MV-4-11 (cell line): ENCODE measurements at regions not wholly inside any gene's neighbourhood (a gene's known extent, or its start where the extent isn't known, plus 50 kb on each side); places are given as distances from the start of the nearest gene placed in this dataset.

Source experiments
- DNase-seq: peaks from one replicate; lab custom pipeline; 2025; lab: John Stamatoyannopoulos, UW

DNA sequence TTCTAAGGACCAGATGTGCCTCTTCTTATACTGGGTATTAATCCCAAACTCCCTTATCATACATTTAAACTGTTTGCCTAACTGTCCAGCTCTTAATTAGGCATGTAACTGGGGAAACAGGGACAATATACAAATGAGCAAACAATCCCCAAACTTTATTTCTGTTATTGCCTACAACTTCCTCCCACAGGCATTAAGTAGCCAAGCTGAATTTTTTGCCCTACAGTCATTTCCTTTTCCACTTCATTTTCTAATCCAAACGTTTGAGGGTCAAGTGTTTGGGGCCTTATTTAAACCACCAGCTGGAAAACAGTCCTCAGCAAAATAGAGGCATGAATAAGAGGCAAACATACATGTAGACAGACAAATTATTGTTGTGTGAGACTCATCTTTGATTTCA is 77.4 kb upstream of the CCL2 start:
- DNase-seq, result peak; percentile 56

DNA sequence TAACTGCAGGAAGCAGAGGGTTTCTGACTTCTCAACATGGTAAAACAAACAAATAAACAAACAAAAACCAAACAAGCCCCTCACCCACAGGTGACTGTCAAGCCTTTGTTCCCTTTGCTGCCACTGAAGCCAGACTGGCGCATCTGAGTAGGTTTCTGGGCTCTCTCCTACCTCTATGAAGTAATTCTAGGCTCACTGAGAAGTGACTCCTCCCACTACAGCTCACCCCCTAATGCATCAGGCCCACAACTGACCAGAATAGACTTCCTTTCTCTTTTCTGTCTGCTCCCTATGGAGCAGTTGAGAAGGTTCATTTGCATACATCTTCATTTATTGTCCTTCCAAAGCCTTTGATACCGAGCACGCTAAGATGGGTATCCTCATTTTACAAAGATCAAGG is 77.0 kb upstream of the CCL2 start:
- DNase-seq, result no peak

DNA sequence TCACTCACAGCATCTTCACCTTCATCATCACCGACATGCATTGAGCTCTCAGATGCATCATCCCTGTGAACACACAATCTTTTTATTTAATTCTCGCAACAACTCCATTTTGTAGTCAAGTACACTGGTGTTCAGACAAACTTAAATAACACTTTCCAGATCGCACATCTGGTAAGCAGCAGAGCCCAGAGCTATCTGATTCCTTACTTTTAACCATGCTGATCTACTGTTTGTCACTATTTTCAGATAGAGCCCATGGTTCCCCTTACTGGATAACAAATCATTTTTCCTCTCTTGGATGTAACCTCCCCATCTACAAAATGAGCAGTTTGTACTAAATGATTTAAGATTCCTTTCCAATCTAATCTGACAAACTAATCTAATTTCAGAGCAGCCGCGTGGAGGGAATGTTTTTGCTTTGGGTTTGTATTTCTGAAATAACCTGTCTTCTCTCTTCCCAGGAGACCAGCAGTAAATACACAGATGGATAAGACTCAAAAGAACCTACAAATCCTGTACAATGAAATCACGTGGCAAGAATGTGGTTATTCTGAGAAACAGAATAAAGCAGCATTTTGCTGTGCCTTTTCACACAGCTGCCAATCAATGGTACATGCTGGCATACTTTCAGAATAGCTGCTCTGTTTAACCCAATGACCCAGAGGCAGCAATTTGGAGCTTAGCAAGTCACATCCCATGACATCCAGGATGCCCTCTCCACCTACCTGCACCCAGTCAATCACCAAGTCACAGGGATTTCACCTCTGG is 72.9 kb upstream of the CCL2 start:
- no peak for DNase-seq

DNA sequence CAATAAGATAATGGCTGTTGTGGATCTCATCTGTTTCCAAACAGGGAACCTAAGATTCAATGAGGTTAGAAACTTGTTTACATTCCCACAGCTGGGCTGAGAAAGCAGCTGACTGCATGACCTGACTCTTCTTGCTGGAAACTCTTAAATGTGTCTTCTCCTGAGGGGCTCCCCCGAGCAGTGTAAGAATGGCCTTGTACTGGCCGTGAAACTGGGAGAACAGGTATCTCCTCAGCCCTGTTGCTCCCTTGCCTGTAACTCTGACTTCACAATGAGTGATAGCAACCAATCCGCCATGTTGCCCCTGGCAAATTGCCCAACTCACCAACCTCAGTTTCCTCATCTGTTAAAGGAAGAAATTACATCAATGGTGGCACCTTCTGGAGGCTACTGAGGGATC is 59.1 kb upstream of the CCL2 start:
- no peak for DNase-seq

DNA sequence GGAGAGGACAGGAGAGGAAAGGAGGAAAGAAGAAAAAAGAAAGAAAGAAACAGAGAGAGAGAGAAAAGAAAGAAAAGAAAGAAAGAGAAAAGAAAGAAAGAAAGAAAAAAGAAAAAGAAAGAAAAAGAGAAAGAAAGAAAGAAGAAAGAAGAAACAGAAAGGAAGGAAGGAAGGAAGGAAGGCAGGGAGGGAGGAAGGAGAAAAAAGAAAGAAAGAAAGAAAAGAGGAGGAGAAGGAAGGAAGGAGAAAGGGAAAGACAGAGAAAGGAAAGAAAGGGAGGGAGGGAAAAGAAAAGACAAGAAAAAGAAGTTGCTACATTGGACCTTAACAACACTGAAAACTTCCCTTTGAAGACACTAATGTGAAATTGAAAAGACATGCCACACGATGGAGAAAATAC is 56.6 kb upstream of the CCL2 start:
- no peak for DNase-seq

DNA sequence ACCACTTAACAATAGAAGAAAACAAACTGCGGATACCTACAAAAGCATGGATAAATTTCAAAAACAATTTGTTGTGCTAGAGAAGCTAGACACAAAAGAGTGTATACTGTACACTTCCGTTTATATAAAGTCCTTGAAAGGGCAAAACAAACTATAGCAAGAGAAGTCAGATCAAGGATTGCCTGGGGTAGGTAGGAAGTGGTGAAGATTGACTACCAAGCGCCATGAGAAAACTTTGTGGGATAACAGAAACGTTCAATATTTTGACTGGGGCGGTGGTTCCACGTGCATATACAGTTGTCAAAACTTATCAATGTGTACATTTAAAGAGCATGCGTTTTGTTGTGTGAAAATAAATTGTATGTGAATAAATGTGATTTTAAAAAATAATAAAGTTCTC is 55.6 kb upstream of the CCL2 start:
- DNase-seq, result no peak

DNA sequence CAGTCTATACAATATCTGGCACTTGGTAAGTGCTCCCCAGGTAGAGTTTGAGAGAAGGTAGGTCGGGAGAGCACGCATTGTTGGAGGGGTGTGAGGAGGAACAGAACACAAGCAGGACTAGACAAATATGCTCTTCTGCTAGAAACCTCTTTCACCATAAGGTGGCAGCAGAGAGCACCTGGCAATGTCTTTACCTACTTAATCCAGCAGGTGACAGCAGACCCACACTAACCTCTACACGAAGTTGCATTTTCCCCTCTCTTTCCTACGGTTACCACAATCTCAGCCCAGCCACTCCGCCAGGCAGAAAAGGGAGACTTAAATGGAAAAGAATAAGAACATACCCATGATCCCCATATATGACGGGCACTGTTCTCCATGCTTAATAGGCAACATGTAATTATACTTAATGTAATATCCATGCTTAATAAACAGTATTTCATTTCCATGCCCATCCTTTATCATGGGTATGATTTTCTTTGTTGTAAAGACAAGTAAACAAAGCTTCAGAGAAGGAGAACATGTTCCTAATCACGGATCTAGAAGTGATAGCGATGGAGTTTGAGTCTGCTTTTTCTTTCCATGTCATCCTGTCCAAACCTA is 55.1 kb upstream of the CCL2 start:
- peak; percentile 77 for DNase-seq

DNA sequence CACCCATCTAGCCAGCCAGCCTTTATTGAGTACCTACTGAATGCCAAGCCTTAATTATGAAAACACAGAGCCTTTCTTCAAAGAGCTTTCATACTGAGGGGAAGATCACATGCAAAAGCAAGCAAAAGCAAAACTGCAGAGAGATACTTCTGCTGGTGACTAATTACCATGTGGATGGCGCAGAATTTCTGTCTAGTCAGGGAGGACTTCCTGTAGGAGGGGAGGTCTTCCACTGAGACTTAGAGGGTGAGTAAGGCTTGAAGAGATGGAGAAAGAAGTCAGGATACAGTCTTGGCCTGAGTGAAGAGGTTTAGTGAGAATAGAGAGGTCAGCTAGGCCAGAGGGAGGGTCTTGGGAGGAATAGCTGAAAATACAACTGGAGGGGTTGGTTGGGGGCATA is 53.9 kb upstream of the CCL2 start:
- peak; percentile 25 for DNase-seq

DNA sequence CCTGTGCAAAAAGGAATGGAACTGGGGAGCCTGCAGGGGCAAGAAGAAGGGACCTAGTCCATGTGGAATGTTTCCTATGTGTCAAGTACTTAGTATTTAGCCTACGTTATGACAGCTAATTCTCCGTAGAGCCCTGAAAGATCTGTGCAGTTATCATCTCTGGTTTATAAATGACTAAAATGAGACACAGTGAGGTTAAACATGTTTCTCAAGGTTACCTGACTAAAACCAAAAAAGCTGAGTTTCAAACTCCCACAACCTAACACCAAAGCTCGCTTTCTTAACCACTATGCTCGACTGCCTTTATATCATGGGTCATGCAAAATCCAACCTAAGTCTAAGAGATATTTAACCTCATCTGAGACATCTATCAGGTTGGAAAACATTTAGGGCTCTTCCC is 53.3 kb upstream of the CCL2 start:
- DNase-seq, result no peak

DNA sequence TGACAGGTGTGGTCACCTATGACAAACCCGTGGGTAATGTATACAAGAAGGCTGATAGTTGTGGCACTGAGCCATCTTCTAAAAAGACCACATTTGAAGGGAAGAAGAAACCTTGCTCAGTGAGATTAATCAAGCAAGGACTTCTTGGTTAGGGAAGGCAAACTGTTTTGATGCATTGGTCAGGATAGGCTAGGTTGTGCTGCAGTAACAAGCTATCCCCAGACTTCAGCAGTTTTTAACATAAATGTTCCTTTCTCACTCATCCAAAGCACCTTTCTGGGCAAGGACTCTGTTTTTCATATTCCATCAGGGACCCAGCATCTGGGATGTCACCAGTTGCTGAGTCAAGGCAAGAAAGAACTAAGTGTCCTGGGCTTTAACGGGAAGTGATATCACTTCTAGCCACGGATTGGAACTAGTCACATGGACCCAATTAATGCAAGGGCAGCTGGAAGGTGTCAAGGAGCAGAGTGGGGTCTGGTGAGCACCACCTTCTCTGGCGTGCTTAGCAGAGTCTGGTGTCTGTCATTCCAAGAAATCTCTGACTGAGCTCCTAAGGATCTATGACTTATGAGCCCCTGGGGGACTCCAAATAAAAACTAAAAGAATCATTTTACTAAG is 52.0 kb upstream of the CCL2 start:
- no peak for DNase-seq

DNA sequence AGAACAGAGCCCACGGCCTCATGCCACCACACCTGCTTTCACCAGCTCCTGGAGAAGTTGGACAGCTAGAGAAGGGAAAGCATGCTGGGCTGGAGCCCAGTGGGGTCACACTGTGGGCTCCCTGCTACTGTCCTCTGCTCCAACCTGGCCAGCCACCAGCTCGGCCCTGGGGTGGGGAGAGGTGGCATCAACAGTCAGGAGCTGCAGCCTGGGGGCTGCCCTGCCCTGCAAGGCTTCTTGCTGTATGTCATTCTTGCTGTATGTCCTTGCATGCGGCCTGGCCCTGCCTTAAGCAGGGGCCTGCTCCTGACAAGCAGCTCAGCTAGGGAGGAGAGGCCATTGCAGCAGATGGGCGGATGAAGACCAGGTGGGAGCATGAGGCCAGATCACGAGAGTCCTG is 50.7 kb upstream of the CCL2 start:
- no peak for DNase-seq
